ENCODE measurements at regions not wholly inside any gene's neighbourhood (a gene's known extent, or its start where the extent isn't known, plus 50 kb on each side); places are given as distances from the start of the nearest gene placed in this dataset.

DNA sequence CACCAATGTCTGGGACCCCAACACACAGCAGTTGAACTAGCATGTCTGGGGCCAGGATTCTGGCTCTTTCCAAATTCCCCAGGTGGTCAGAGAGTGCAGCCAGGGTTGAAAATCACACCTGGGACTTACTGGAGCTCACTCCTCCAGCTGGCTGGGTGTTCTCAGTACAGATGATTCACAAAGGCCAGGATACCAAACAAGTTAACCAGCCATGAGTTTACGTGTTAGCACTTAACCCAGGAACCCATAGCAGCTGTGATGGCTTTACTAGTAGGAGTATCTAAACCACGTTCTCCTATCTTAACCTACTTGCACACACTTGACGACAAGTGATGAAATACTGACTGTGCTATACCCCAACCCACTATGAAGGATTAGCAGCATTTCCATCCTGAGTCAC lies 222.8 kb downstream of the FBXO15 start (continued):
- TF ChIP-seq ZZZ3 (IDR thresholded peaks at IDR 0.05; ENCODE audit: control insufficient read depth, insufficient read length, low read depth), result no peak
- no peak for TF ChIP-seq NR2F1 (conservative IDR thresholded peaks at IDR 0.05)

DNA sequence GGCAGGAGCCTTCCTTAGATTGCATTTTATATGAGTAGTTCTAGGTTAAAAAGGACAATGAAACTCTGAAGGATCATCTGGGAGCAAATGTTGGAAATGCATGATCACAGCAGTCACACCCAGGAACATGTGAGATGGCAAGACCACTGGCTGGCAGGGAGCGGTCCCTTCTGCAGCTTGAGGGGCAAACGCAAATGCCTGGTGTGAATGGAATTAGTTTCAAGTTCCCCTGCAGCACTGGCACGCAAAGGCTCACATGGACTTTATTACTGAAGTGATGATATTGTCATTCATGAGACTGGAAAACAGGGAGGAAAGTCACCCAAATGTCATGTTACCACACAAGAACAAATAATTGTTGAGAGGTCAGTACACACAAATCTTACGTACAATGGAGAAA lies 223.3 kb downstream of the FBXO15 start:
- ATAC-seq (no peak), FAIRE-seq (no peak), DNase-seq (ENCODE audit: low read depth, low spot score) (no peak)
- ChIA-PET SMC1A (ENCODE audit: uncharacterized antibody, unreplicated experiment) (no interaction called here), RAD21 (ENCODE audit: unreplicated experiment) (no interaction called here), POLR2A (no interaction called here), CTCF (no interaction called here)
- 51% methylated on average over 4 of the region's 4 CpGs for WGBS (ENCODE audit: insufficient coverage, insufficient replicate concordance, low lambda C conversion rate, missing lambda C conversion rate)
- no TSS peak for BruUV-seq (replicated peaks)
- Histone ChIP-seq H3K4me3 (no peak overlapping the region), H3K4me2 (ENCODE audit: control insufficient read depth, insufficient read depth) (no peak overlapping the region), H3K9me3 (replicated peaks; ENCODE audit: control insufficient read depth, insufficient read depth, low read length) (no peaks in the 10 kb centered on the region), H2AFZ (ENCODE audit: control insufficient read depth, low read depth, low read length) (no peak overlapping the region), H3K36me3 (ENCODE audit: control insufficient read depth in 2 of 2, insufficient read depth in 2 of 2, low read length in 1 of 2) (no peaks in the 10 kb centered on the region), H3K9ac (ENCODE audit: control insufficient read depth, insufficient read depth, low read length) (no peak overlapping the region), H3K4me1 (ENCODE audit: control insufficient read depth, insufficient read depth, low read length) (no peaks in the 10 kb centered on the region), H3K27me3 (replicated peaks in 1 of 2; ENCODE audit: control insufficient read depth in 2 of 2, insufficient read depth in 2 of 2, low read length in 1 of 2) (no peaks in the 10 kb centered on the region), H4K20me1 (ENCODE audit: control insufficient read depth, insufficient read depth) (no peaks in the 10 kb centered on the region), H3K27ac (ENCODE audit: control insufficient read depth, insufficient read depth) (no peak overlapping the region), H3K79me2 (ENCODE audit: control insufficient read depth, insufficient read depth, low read length) (no peaks in the 10 kb centered on the region)
- intact Hi-C loops (cut with micrococcal nuclease; ENCODE audit: unreplicated experiment) (no loop called here), in situ Hi-C loops (cut with MboI) (no loop called here)
- TF ChIP-seq ZNF274 (IDR thresholded peaks at IDR 0.05; ENCODE audit: insufficient read depth, insufficient read length) (no peak), LARP7 (IDR thresholded peaks at IDR 0.05) (no peak)

DNA sequence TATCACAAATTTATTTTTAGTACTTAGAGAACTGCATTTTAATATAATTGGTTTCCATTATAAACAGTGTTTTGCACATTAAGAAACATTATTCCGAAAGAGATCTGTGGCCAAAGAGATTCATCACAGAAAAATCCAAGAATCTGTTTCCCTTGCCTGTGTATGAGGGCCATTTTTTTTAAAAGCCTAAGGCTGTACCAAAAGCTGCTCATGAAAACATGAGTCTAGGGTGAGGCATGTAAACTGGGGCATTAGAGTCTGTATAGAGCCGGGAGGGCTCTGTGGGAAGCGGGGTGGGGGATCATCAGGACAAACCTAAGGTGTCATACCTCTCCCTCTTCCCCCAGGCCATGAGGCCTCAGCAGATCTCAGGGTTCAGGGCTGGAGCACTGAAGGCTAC lies 223.8 kb downstream of the FBXO15 start:
- H3K79me2 ChIP-seq (ENCODE audit: control insufficient read depth, insufficient read depth, low read length), result no peaks in the 10 kb centered on the region
- 18% methylated on average over 3 of the region's 3 CpGs for WGBS (ENCODE audit: insufficient coverage, insufficient replicate concordance, low lambda C conversion rate, missing lambda C conversion rate)
- no peaks in the 10 kb centered on the region for H3K4me1 ChIP-seq (ENCODE audit: control insufficient read depth, insufficient read depth, low read length)
- H3K4me2 ChIP-seq (ENCODE audit: control insufficient read depth, insufficient read depth), result no peak overlapping the region
- no peaks in the 10 kb centered on the region for H3K9me3 ChIP-seq (replicated peaks; ENCODE audit: control insufficient read depth, insufficient read depth, low read length)
- ChIA-PET POLR2A (no interaction called here), RAD21 (ENCODE audit: unreplicated experiment) (no interaction called here), SMC1A (ENCODE audit: uncharacterized antibody, unreplicated experiment) (no interaction called here), CTCF (no interaction called here)
- no peak overlapping the region for H3K9ac ChIP-seq (ENCODE audit: control insufficient read depth, insufficient read depth, low read length)
- BruUV-seq (replicated peaks), result no TSS peak
- no peaks in the 10 kb centered on the region for H3K27me3 ChIP-seq (replicated peaks in 1 of 2; ENCODE audit: control insufficient read depth in 2 of 2, insufficient read depth in 2 of 2, low read length in 1 of 2)
- intact Hi-C loops (cut with micrococcal nuclease; ENCODE audit: unreplicated experiment), result no loop called here
- no peak overlapping the region for H3K27ac ChIP-seq (ENCODE audit: control insufficient read depth, insufficient read depth)
- no peak overlapping the region for H3K4me3 ChIP-seq
- H3K36me3 ChIP-seq (ENCODE audit: control insufficient read depth in 2 of 2, insufficient read depth in 2 of 2, low read length in 1 of 2), result no peaks in the 10 kb centered on the region
- DNase-seq (ENCODE audit: low read depth, low spot score) (no peak), ATAC-seq (no peak), FAIRE-seq (no peak)
- in situ Hi-C loops (cut with MboI), result no loop called here
- no peaks in the 10 kb centered on the region for H4K20me1 ChIP-seq (ENCODE audit: control insufficient read depth, insufficient read depth)
- H2AFZ ChIP-seq (ENCODE audit: control insufficient read depth, low read depth, low read length), result no peak overlapping the region
- TF ChIP-seq HDAC2 (IDR thresholded peaks at IDR 0.05) (no peak), SMC3 (IDR thresholded peaks at IDR 0.05; ENCODE audit: borderline replicate concordance, low read length) (no peak), YBX1 (IDR thresholded peaks at IDR 0.05) (no peak), NR2C1 (IDR thresholded peaks at IDR 0.05) (no peak), GABPA (IDR thresholded peaks at IDR 0.05; ENCODE audit: low read depth) (no peak), FOXM1 (IDR thresholded peaks at IDR 0.05; ENCODE audit: low read depth, low read length) (no peak), RAD21 (IDR thresholded peaks at IDR 0.05; ENCODE audit: insufficient read depth, low read depth, low read length) (no peak), SRF (IDR thresholded peaks at IDR 0.05; ENCODE audit: low read depth in 2 of 2, low read length in 2 of 2) (no peak), NFIC (IDR thresholded peaks at IDR 0.05; ENCODE audit: low read depth, low read length) (no peak), HCFC1 (IDR thresholded peaks at IDR 0.05; ENCODE audit: low read length) (no peak)
- TF ChIP-seq, protein P1, sequence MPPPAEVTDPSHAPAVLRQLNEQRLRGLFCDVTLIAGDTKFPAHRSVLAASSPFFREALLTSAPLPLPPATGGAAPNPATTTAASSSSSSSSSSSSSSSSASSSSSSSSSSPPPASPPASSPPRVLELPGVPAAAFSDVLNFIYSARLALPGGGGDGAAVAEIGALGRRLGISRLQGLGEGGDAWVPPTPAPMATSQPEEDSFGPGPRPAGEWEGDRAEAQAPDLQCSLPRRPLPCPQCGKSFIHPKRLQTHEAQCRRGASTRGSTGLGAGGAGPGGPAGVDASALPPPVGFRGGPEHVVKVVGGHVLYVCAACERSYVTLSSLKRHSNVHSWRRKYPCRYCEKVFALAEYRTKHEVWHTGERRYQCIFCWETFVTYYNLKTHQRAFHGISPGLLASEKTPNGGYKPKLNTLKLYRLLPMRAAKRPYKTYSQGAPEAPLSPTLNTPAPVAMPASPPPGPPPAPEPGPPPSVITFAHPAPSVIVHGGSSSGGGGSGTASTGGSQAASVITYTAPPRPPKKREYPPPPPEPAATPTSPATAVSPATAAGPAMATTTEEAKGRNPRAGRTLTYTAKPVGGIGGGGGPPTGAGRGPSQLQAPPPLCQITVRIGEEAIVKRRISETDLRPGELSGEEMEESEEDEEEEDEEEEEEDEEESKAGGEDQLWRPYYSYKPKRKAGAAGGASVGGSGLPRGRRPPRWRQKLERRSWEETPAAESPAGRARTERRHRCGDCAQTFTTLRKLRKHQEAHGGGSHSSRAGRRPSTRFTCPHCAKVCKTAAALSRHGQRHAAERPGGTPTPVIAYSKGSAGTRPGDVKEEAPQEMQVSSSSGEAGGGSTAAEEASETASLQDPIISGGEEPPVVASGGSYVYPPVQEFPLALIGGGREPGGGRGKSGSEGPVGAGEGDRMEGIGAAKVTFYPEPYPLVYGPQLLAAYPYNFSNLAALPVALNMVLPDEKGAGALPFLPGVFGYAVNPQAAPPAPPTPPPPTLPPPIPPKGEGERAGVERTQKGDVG (CRISPR knock-in tag; IDR thresholded peaks at IDR 0.05), result no peak
- TF ChIP-seq, protein P2, sequence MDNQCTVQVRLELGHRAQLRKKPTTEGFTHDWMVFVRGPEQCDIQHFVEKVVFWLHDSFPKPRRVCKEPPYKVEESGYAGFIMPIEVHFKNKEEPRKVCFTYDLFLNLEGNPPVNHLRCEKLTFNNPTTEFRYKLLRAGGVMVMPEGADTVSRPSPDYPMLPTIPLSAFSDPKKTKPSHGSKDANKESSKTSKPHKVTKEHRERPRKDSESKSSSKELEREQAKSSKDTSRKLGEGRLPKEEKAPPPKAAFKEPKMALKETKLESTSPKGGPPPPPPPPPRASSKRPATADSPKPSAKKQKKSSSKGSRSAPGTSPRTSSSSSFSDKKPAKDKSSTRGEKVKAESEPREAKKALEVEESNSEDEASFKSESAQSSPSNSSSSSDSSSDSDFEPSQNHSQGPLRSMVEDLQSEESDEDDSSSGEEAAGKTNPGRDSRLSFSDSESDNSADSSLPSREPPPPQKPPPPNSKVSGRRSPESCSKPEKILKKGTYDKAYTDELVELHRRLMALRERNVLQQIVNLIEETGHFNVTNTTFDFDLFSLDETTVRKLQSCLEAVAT (IDR thresholded peaks at IDR 0.05), result no peak
